ENCODE measurements at regions not wholly inside any gene's neighbourhood (a gene's known extent, or its start where the extent isn't known, plus 50 kb on each side); places are given as distances from the start of the nearest gene placed in this dataset.

DNA sequence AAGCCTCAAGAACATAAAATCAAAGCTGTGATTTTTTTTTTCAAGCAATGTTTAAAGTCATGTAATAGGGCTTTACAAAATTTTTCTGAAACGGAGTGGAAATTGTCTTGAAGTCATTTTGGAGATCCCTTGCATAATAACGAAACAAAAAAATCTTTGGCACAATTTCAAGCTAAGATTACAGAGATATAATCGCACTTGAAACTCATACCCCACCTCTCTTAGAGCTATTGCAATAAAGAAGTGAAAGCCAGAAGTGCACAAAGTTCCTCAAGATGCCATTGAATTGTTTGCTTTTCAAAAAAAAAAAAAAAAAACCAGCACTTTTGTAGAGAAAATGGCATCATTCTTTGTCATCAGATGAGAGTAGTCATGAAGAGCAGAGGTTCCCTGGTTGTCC, 152.3 kb downstream of the PAX3 start:
- Mint-ChIP-seq H3K9me3 (no peaks in the 10 kb centered on the region), H3K27me3 (ENCODE audit: low read depth) (no peaks in the 10 kb centered on the region), H3K27ac (no peak overlapping the region), H3K36me3 (ENCODE audit: low read depth) (no peaks in the 10 kb centered on the region), H3K4me3 (no peak overlapping the region), H3K4me1 (ENCODE audit: low read depth) (no peaks in the 10 kb centered on the region)
- DNase-seq (ENCODE audit: low spot score), result no peak

GRCh38 chr2:222142027-222142426, 156.8 kb downstream of the PAX3 start:
- Mint-ChIP-seq H3K27me3 (ENCODE audit: low read depth) (no peaks in the 10 kb centered on the region), H3K4me1 (ENCODE audit: low read depth) (no peaks in the 10 kb centered on the region), H3K27ac (no peak overlapping the region), H3K36me3 (ENCODE audit: low read depth) (no peaks in the 10 kb centered on the region), H3K4me3 (no peak overlapping the region), H3K9me3 (no peaks in the 10 kb centered on the region)
- no peak for DNase-seq (ENCODE audit: low spot score)

DNA sequence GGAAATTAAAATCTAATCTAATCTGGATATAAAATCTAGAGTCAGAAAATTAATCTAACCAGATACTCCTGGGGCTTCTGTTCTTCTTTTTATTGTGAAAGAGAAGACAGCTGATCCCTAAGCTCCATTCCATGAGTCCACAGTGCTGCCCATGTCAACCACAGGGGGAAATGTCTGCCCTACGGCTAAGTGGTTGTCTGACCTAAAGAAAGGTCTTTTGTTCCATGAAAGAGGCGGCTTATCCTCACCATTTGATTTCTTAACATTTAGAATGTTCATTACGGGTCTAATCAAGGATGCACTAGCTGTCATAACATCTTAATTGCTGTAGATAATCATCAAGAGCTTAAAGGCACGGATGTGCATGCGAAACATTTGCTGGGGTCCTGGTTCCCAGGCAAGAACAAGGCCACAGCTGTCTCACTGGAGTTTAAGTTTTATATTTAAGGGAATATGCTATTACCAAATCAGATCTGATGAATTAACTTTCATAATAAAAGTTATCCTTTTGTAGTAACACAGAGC, 162.6 kb downstream of the PAX3 start:
- no peak for DNase-seq (ENCODE audit: low spot score)
- H3K27ac Mint-ChIP-seq, result no peak overlapping the region
- H3K36me3 Mint-ChIP-seq (ENCODE audit: low read depth), result no peaks in the 10 kb centered on the region
- H3K9me3 Mint-ChIP-seq, result no peaks in the 10 kb centered on the region
- no peaks in the 10 kb centered on the region for H3K27me3 Mint-ChIP-seq (ENCODE audit: low read depth)
- H3K4me3 Mint-ChIP-seq, result no peak overlapping the region
- H3K4me1 Mint-ChIP-seq (ENCODE audit: low read depth), result no peaks in the 10 kb centered on the region

DNA sequence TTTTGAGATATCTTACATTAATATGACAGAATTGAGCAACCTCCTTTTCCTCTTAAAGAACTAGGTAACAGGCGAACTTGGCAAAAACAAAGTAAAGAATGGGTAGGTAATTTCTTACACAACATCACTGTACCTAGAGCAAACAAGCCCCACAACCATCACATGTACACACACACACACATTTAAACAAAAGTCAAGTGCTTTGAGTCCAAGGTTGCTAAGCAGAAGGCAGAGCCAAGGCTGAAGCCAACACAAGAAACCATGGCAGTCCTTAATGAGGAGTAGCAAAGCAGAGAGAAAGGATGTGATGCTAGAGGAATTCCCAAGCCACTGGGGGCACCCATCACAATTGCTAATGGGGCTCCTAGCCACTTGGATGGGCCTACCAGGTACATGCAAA, 164.1 kb downstream of the PAX3 start:
- no peak overlapping the region for H3K27ac Mint-ChIP-seq
- no peaks in the 10 kb centered on the region for H3K36me3 Mint-ChIP-seq (ENCODE audit: low read depth)
- no peak overlapping the region for H3K4me3 Mint-ChIP-seq
- H3K27me3 Mint-ChIP-seq (ENCODE audit: low read depth), result no peaks in the 10 kb centered on the region
- H3K4me1 Mint-ChIP-seq (ENCODE audit: low read depth), result no peaks in the 10 kb centered on the region
- H3K9me3 Mint-ChIP-seq, result no peaks in the 10 kb centered on the region
- DNase-seq (ENCODE audit: low spot score), result no peak

DNA sequence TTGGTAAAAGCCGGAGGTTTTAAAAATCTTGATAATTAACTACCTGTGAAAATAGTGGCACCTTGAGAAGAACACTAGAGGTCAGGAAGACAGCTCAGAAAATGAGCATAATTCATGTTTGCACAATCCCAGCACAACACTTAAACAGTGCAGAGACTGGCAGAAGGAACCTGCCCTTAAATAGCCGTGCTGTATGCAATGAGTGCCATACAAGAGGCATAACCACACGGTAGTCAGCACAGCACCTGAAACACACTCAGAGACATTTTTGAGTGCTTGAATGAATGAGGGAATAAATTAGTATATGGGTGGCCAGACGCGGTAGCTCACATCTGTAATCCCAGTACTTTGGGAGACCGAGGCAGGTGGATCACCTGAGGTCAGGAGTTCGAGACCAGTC, 164.9 kb downstream of the PAX3 start:
- H3K9me3 Mint-ChIP-seq, result no peaks in the 10 kb centered on the region
- no peak overlapping the region for H3K27ac Mint-ChIP-seq
- H3K27me3 Mint-ChIP-seq (ENCODE audit: low read depth), result no peaks in the 10 kb centered on the region
- DNase-seq (ENCODE audit: low spot score), result no peak
- no peaks in the 10 kb centered on the region for H3K36me3 Mint-ChIP-seq (ENCODE audit: low read depth)
- H3K4me3 Mint-ChIP-seq, result no peak overlapping the region
- no peaks in the 10 kb centered on the region for H3K4me1 Mint-ChIP-seq (ENCODE audit: low read depth)

DNA sequence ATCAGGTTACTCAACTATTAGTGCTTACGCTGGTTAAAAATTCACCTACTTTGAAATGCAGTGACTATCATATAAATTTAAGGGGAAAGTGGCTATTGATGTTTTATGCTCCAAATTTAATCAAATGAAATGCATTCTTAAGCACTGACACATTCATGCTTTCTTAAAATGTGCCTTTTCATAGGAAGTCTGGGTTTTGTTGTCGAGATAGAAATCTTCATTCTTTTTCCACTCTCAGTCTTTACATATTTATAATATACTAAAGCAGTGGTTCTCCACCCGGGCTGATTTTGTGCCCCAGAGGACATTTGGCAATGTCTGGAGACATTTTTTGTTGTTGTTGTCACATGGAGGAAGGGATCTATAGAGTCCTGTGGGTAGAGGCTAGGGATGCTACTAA, 167.9 kb downstream of the PAX3 start:
- Mint-ChIP-seq H3K4me1 (ENCODE audit: low read depth) (no peaks in the 10 kb centered on the region), H3K4me3 (no peak overlapping the region), H3K27ac (no peak overlapping the region), H3K9me3 (no peaks in the 10 kb centered on the region), H3K27me3 (ENCODE audit: low read depth) (no peaks in the 10 kb centered on the region), H3K36me3 (ENCODE audit: low read depth) (no peaks in the 10 kb centered on the region)
- no peak for DNase-seq (ENCODE audit: low spot score)

DNA sequence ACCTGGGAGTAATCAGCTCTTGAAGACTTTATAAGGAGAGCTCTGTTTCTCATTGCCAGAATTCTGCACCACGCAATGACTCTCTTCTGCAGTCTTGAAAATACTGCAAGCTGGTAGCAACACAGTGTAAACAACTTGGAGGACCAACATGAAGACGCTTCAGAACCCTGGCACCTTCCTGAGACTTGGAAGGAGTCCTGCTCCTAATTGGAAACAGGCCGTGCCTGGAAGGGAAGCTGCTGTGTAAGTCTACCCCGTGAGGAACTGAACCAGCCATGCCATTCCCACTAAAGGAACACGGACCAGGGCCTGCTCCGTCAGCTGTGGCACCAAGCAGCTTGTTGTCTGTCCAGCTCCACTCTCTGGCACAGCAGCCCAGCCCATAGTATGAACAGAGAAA, 171.1 kb downstream of the PAX3 start:
- no peak for DNase-seq (ENCODE audit: low spot score)
- Mint-ChIP-seq H3K9me3 (no peaks in the 10 kb centered on the region), H3K4me1 (ENCODE audit: low read depth) (no peaks in the 10 kb centered on the region), H3K4me3 (no peak overlapping the region), H3K27ac (no peak overlapping the region), H3K27me3 (ENCODE audit: low read depth) (no peaks in the 10 kb centered on the region), H3K36me3 (ENCODE audit: low read depth) (no peaks in the 10 kb centered on the region)

GRCh38 chr2:222120933-222121332, 177.9 kb downstream of the PAX3 start:
- Mint-ChIP-seq H3K27me3 (ENCODE audit: low read depth) (no peaks in the 10 kb centered on the region), H3K9me3 (no peaks in the 10 kb centered on the region), H3K4me1 (ENCODE audit: low read depth) (no peaks in the 10 kb centered on the region), H3K36me3 (ENCODE audit: low read depth) (no peaks in the 10 kb centered on the region), H3K27ac (no peak overlapping the region), H3K4me3 (no peak overlapping the region)
- DNase-seq (ENCODE audit: low spot score), result no peak

DNA sequence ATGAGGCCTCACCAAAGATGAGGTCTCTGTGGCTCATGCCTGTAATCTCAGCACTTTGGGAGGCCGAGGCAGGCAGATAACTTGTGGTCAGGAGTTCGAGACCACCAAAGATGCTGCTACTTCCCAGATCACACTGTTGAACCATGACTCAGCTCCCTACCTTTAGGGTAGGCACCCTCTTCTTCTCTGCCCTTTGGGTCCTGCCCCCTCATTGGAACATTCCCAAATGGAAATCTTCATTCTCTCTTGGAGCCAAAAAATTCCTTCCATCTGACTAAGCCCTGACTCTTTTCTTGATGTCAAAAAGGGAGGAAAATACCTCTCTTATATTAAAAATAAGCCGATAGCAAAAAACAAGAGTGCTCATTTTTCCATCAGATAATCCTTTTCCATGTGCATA, 183.5 kb downstream of the PAX3 start:
- Mint-ChIP-seq H3K4me1 (ENCODE audit: low read depth) (no peaks in the 10 kb centered on the region), H3K27me3 (ENCODE audit: low read depth) (no peaks in the 10 kb centered on the region), H3K4me3 (no peak overlapping the region), H3K27ac (no peak overlapping the region), H3K36me3 (ENCODE audit: low read depth) (no peaks in the 10 kb centered on the region), H3K9me3 (no peaks in the 10 kb centered on the region)
- no peak for DNase-seq (ENCODE audit: low spot score)

DNA sequence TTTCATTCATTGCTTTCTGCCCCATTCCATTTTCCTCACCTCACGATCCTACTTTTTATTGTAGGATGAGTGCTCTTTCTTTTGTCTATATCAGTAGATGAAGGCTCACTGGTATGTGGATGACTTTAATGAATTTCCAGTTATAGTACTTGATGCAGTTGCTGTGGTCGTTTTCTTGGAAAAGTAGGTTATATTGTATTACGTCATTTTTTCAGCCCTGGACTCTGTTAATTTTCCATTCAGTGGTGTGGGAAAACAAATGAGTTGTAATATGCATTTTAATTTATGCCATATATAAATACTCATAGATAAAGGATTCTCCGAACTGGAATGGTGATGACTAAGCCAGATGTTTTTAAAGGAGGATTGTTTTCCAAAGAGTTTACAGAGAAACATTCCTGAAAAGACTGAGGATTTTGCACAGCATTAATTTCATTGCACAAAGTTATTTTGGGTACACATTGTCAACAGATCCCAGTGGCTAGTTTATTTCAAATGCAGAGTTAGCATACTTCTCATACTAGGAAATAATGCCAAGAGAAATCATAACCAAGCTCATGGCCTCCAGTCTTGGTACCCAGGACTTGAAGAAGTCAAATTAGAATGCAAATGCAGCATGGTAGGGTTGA, 189.7 kb downstream of the PAX3 start:
- Mint-ChIP-seq H3K4me1 (ENCODE audit: low read depth) (no peaks in the 10 kb centered on the region), H3K4me3 (no peak overlapping the region), H3K36me3 (ENCODE audit: low read depth) (no peaks in the 10 kb centered on the region), H3K27me3 (ENCODE audit: low read depth) (no peaks in the 10 kb centered on the region), H3K9me3 (no peaks in the 10 kb centered on the region), H3K27ac (no peak overlapping the region)
- no peak for DNase-seq (ENCODE audit: low spot score)

- H3K27me3 Mint-ChIP-seq (ENCODE audit: low read depth), result no peaks in the 10 kb centered on the region
- no peak overlapping the region for H3K4me3 Mint-ChIP-seq
- no peaks in the 10 kb centered on the region for H3K4me1 Mint-ChIP-seq (ENCODE audit: low read depth)
- no peak for DNase-seq (ENCODE audit: low spot score)
- H3K9me3 Mint-ChIP-seq, result no peaks in the 10 kb centered on the region
- no peak overlapping the region for H3K27ac Mint-ChIP-seq
- H3K36me3 Mint-ChIP-seq (ENCODE audit: low read depth), result no peaks in the 10 kb centered on the region
These were observed 190.3 kb downstream of the PAX3 start for GRCh38 chr2:222108497-222108896.

GRCh38 chr2:222105046-222105445, 193.8 kb downstream of the PAX3 start:
- DNase-seq (ENCODE audit: low spot score), result no peak
- H3K4me3 Mint-ChIP-seq, result no peak overlapping the region
- no peaks in the 10 kb centered on the region for H3K36me3 Mint-ChIP-seq (ENCODE audit: low read depth)
- H3K27ac Mint-ChIP-seq, result no peak overlapping the region
- no peaks in the 10 kb centered on the region for H3K27me3 Mint-ChIP-seq (ENCODE audit: low read depth)
- H3K9me3 Mint-ChIP-seq, result no peaks in the 10 kb centered on the region
- H3K4me1 Mint-ChIP-seq (ENCODE audit: low read depth), result no peaks in the 10 kb centered on the region

GRCh38 chr2:222102575-222103349, 196.0 kb downstream of the PAX3 start:
- Mint-ChIP-seq H3K27ac (no peak overlapping the region), H3K27me3 (ENCODE audit: low read depth) (no peaks in the 10 kb centered on the region)
- DNase-seq (ENCODE audit: low spot score), result no peak

GRCh38 chr2:222100704-222101699, 197.8 kb downstream of the PAX3 start:
- Mint-ChIP-seq H3K4me3 (no peak overlapping the region), H3K27ac (no peak overlapping the region), H3K9me3 (no peaks in the 10 kb centered on the region), H3K4me1 (ENCODE audit: low read depth) (no peaks in the 10 kb centered on the region), H3K27me3 (ENCODE audit: low read depth) (no peaks in the 10 kb centered on the region), H3K36me3 (ENCODE audit: low read depth) (no peaks in the 10 kb centered on the region)
- DNase-seq (ENCODE audit: low spot score), result no peak

More at GRCh38 chr2:222102575-222103349, 196.0 kb downstream of the PAX3 start:
- no peaks in the 10 kb centered on the region for H3K9me3 Mint-ChIP-seq
- no peaks in the 10 kb centered on the region for H3K4me1 Mint-ChIP-seq (ENCODE audit: low read depth)
- no peak overlapping the region for H3K4me3 Mint-ChIP-seq
- no peaks in the 10 kb centered on the region for H3K36me3 Mint-ChIP-seq (ENCODE audit: low read depth)
